Smooth muscle cell (in vitro differentiated cells): ENCODE measurements at regions not wholly inside any gene's neighbourhood (a gene's known extent, or its start where the extent isn't known, plus 50 kb on each side); places are given as distances from the start of the nearest gene placed in this dataset.
"Not testable (repeated sequence)": the region's sequence is repeated elsewhere in the genome, so short reads cannot be mapped to it uniquely, and the experiment has no call there.

Source experiments
- DNase-seq: peaks from one replicate; lab custom pipeline; 2025; ENCODE audit not compliant: unreplicated experiment; lab: John Stamatoyannopoulos, UW
- H2AFZ ChIP-seq: fragments of 200-600 bp; sonication (generic); 2 replicates; pipeline ENCODE4 v1.6.0; 2016; ENCODE audit warnings: antibody characterized with exemption, low read depth, mild to moderate bottlenecking
- H3F3A ChIP-seq: fragments of 200-600 bp; sonication (generic); 2 replicates; pipeline ENCODE4 v1.6.0; 2017; ENCODE audit warnings: antibody characterized with exemption, low read depth
- H3K27ac ChIP-seq: fragments of 200-600 bp; sonication (generic); 2 replicates; pipeline ENCODE4 v1.5.1; 2016; ENCODE audit warnings: low read depth, mild to moderate bottlenecking
- H3K27me3 ChIP-seq: fragments of 200-600 bp; sonication (generic); 2 replicates; pipeline ENCODE4 v1.6.1; 2016; ENCODE audit warnings: low read depth, mild to moderate bottlenecking
- H3K36me3 ChIP-seq: fragments of 200-600 bp; sonication (generic); 2 replicates; pipeline ENCODE4 v1.5.1; 2016; ENCODE audit warnings: low read depth
- H3K4me1 ChIP-seq: fragments of 200-600 bp; sonication (generic); 2 replicates; pipeline ENCODE4 v1.5.1; 2016; ENCODE audit warnings: low read depth
- H3K4me2 ChIP-seq: fragments of 200-600 bp; sonication (generic); 2 replicates; pipeline ENCODE4 v1.6.0; 2016; ENCODE audit warnings: mild to moderate bottlenecking
- H3K4me3 ChIP-seq: fragments of 200-600 bp; sonication (generic); 2 replicates; pipeline ENCODE4 v1.5.1; 2016; ENCODE audit warnings: mild to moderate bottlenecking
- H3K79me2 ChIP-seq: fragments of 200-600 bp; sonication (generic); 2 replicates; pipeline ENCODE4 v1.6.0; 2016; ENCODE audit warnings: low read depth, mild to moderate bottlenecking
- H3K9ac ChIP-seq: fragments of 200-600 bp; sonication (generic); 2 replicates; pipeline ENCODE4 v1.6.0; 2016; ENCODE audit warnings: low read depth
- H3K9me3 ChIP-seq: fragments of 200-600 bp; sonication (generic); replicated peaks from 2 replicates; pipeline ENCODE4 v1.5.1; 2016; ENCODE audit warnings: low read depth
- H4K20me1 ChIP-seq: fragments of 200-600 bp; sonication (generic); 2 replicates; pipeline ENCODE4 v1.6.0; 2016; ENCODE audit warnings: low read depth
- CTCF ChIP-seq: fragments of 200-600 bp; sonication (generic); IDR thresholded peaks from 2 replicates; pipeline ENCODE4 v1.5.1; 2017; ENCODE audit warnings: borderline replicate concordance, mild to moderate bottlenecking, antibody characterized with exemption; ENCODE audit not compliant: insufficient read depth, poor library complexity, severe bottlenecking
- WGBS: methylation state at CpG from one replicate; pipeline ENCODE4 v1.1.7; 2016; ENCODE audit warnings: low lambda C conversion rate; 5-methylcytosine and 5-hydroxymethylcytosine counted together

- Histone ChIP-seq H3F3A (no peaks in the 10 kb centered on the region), H3K4me2 (no peak overlapping the region), H3K27me3 (no peaks in the 10 kb centered on the region), H2AFZ (no peak overlapping the region), H3K9me3 (no peaks in the 10 kb centered on the region), H3K4me1 (no peaks in the 10 kb centered on the region), H3K4me3 (no peak overlapping the region), H3K9ac (no peak overlapping the region), H3K27ac (no peak overlapping the region), H3K79me2 (no peaks in the 10 kb centered on the region), H3K36me3 (no peaks in the 10 kb centered on the region), H4K20me1 (no peaks in the 10 kb centered on the region)
- 50% methylated on average over 2 of the region's 2 CpGs for WGBS
- no peak for TF ChIP-seq CTCF
- DNase-seq, result no peak
Measured at GRCh38 chr1:239989990-239990389, 101.7 kb upstream of the FMN2 start.

- H3K4me1 ChIP-seq, H3K27ac ChIP-seq, H3K9ac ChIP-seq, H3K27me3 ChIP-seq, H2AFZ ChIP-seq, H3K36me3 ChIP-seq, H4K20me1 ChIP-seq, H3K4me2 ChIP-seq, H3K79me2 ChIP-seq, H3K9me3 ChIP-seq, DNase-seq, H3F3A ChIP-seq, H3K4me3 ChIP-seq: not testable (repeated sequence)
- WGBS, result 81% methylated on average over 6 of the region's 8 CpGs
Measured at GRCh38 chr1:239992566-239992965, 99.1 kb upstream of the FMN2 start.

- H2AFZ ChIP-seq, result no peak overlapping the region
- H3K36me3 ChIP-seq, result no peaks in the 10 kb centered on the region
- TF ChIP-seq CTCF, result no peak
- peaks cover 8% of the 10 kb centered on the region for H3F3A ChIP-seq
- H3K9me3 ChIP-seq, result no peaks in the 10 kb centered on the region
- H3K79me2 ChIP-seq, result no peaks in the 10 kb centered on the region
- no peak overlapping the region for H3K4me3 ChIP-seq
- WGBS, result 93% methylated on average over 4 of the region's 4 CpGs
- no peak overlapping the region for H3K9ac ChIP-seq
- no peaks in the 10 kb centered on the region for H4K20me1 ChIP-seq
- DNase-seq, result no peak
- H3K27me3 ChIP-seq, result peaks cover 14% of the 10 kb centered on the region
- no peak overlapping the region for H3K4me2 ChIP-seq
- no peak overlapping the region for H3K27ac ChIP-seq
- H3K4me1 ChIP-seq, result no peaks in the 10 kb centered on the region
Measured at GRCh38 chr1:239993366-239993765, 98.3 kb upstream of the FMN2 start.

- H3K79me2 ChIP-seq, result no peaks in the 10 kb centered on the region
- H3K27ac ChIP-seq, result no peak overlapping the region
- H3K4me3 ChIP-seq, result no peak overlapping the region
- no peak overlapping the region for H2AFZ ChIP-seq
- no peak for TF ChIP-seq CTCF
- H3F3A ChIP-seq, result peaks cover 8% of the 10 kb centered on the region
- WGBS, result 65% methylated on average over 3 of the region's 3 CpGs
- no peaks in the 10 kb centered on the region for H4K20me1 ChIP-seq
- no peaks in the 10 kb centered on the region for H3K36me3 ChIP-seq
- no peak overlapping the region for H3K9ac ChIP-seq
- no peaks in the 10 kb centered on the region for H3K9me3 ChIP-seq
- DNase-seq, result no peak
- no peak overlapping the region for H3K4me2 ChIP-seq
- no peaks in the 10 kb centered on the region for H3K4me1 ChIP-seq
- H3K27me3 ChIP-seq, result peaks cover 20% of the 10 kb centered on the region
Measured at GRCh38 chr1:239995281-239995680, 96.4 kb upstream of the FMN2 start.
